Panc1 (cell line): ENCODE measurements at regions not wholly inside any gene's neighbourhood (a gene's known extent, or its start where the extent isn't known, plus 50 kb on each side); places are given as distances from the start of the nearest gene placed in this dataset.

Source experiments
- ATAC-seq: fragments of 200-7000 bp; cut with Tn5 transposase; 2 replicates; pipeline ENCODE4 v1.9.1; 2020; ENCODE audit warnings: mild to moderate bottlenecking, moderate library complexity
- BruUV-seq: library from RNA; stranded (reverse); fragments of 400-500 nt; replicated peaks from 2 replicates; lab custom pipeline; 2021; lab: Mats Ljungman, UMichigan
- CTCF ChIA-PET: fragments of 300-600 bp; sonication (Branson Sonifier 250); formaldehyde crosslinking; loops from one replicate; lab custom pipeline; 2022; ENCODE audit warnings: antibody characterized with exemption; lab: Charles Lee
- POLR2A ChIA-PET: fragments of 300-600 bp; sonication (Branson Sonifier 250); formaldehyde crosslinking; loops from one replicate; lab custom pipeline; 2022; ENCODE audit warnings: antibody characterized with exemption; lab: Charles Lee
- DNase-seq: peaks from one replicate; pipeline ENCODE4 v3.0.0-alpha.2; 2010; ENCODE audit warnings: low read depth, low spot score
- H3K27ac ChIP-seq: 2 replicates; pipeline ENCODE4 v1.5.1; 2011; ENCODE audit warnings: mild to moderate bottlenecking, low read length, inconsistent platforms
- H3K27me3 ChIP-seq: fragments of 200-500 bp; sonication (Bioruptor generic); 2 replicates; pipeline ENCODE4 v1.6.0; 2014; ENCODE audit warnings: low read length, inconsistent platforms; ENCODE audit not compliant: control insufficient read depth, insufficient read depth
- H3K36me3 ChIP-seq: fragments of 200-500 bp; sonication (Bioruptor generic); 2 replicates; pipeline ENCODE4 v1.5.1; 2014; ENCODE audit warnings: inconsistent platforms, mild to moderate bottlenecking, low read length, moderate library complexity; ENCODE audit not compliant: control insufficient read depth, insufficient read depth
- H3K4me1 ChIP-seq: 2 replicates; pipeline ENCODE4 v1.5.1; 2011; ENCODE audit warnings: inconsistent platforms, mild to moderate bottlenecking, low read length, moderate library complexity; ENCODE audit not compliant: control insufficient read depth, insufficient read depth
- H3K4me3 ChIP-seq, 2 experiments: 2 replicates each; pipeline ENCODE4 v1.5.1; 2011 to 2012; ENCODE audit warnings: low read depth in 2 of 2, low read length in 2 of 2, mild to moderate bottlenecking in 2 of 2, inconsistent platforms in 1 of 2, moderate library complexity in 1 of 2
- H3K9me3 ChIP-seq: fragments of 200-500 bp; sonication (Bioruptor generic); 2 replicates; pipeline ENCODE4 v1.5.1; 2014; ENCODE audit warnings: low read depth, mild to moderate bottlenecking, inconsistent platforms, low read length, moderate library complexity; ENCODE audit not compliant: control insufficient read depth, insufficient read depth
- CTCF ChIP-seq: fragments of 450-650 bp; IDR thresholded peaks from 2 replicates; pipeline ENCODE4 v1.5.1; 2017; ENCODE audit warnings: mild to moderate bottlenecking
- POLR2AphosphoS5 ChIP-seq: IDR thresholded peaks from 2 replicates; pipeline ENCODE4 v1.6.1; 2012; ENCODE audit warnings: mild to moderate bottlenecking, low read depth, low read length, moderate library complexity
- REST ChIP-seq, 2 experiments: IDR thresholded peaks; 2 replicates each; pipeline ENCODE4 v1.6.1; 2011 to 2012; ENCODE audit warnings: low read depth in 2 of 2, control low read depth in 1 of 2, low read length in 1 of 2, mild to moderate bottlenecking in 1 of 2, moderate library complexity in 1 of 2; ENCODE audit not compliant: insufficient read depth in 1 of 2
- SIN3A ChIP-seq: IDR thresholded peaks from 2 replicates; pipeline ENCODE4 v1.6.1; 2012; ENCODE audit warnings: low read depth, mild to moderate bottlenecking, low read length, moderate library complexity, borderline replicate concordance; ENCODE audit not compliant: insufficient read depth
- TCF7L2 ChIP-seq: IDR thresholded peaks from 2 replicates; pipeline ENCODE4 v1.6.1; 2011; ENCODE audit warnings: mild to moderate bottlenecking, low read depth, low read length, inconsistent platforms
- in situ Hi-C: cut with HindIII; loops from 2 replicates; pipeline ENCODE4 v1.10.0; 2016; ENCODE audit warnings: low sequenced_read_pairs, low pct_unique_long_range_greater_than_20kb
- intact Hi-C: fragments of 100-400 bp; cut with micrococcal nuclease; formaldehyde crosslinking; loops from one replicate; pipeline ENCODE4 v1.10.0; 2022; ENCODE audit not compliant: unreplicated experiment

- intact Hi-C loops: no loop called here
- no TSS peak for BruUV-seq
- no peaks in the 10 kb centered on the region for H3K36me3 ChIP-seq
- ATAC-seq (no peak), DNase-seq (no peak)
- no peaks in the 10 kb centered on the region for H3K27me3 ChIP-seq
- no peak overlapping the region for H3K4me3 ChIP-seq
- no peaks in the 10 kb centered on the region for H3K4me1 ChIP-seq
- POLR2A ChIA-PET: no interaction called here
- H3K9me3 ChIP-seq: 0 out of 2 replicates have a peak, but pooled peaks cover 3% of the 10 kb centered on the region
- H3K27ac ChIP-seq: no peak overlapping the region
- TF ChIP-seq TCF7L2 (no peak), POLR2AphosphoS5 (no peak)
- CTCF ChIA-PET: no interaction called here
- in situ Hi-C loops: no loop called here
Observed at GRCh38 chr3:139751789-139752188, 74.0 kb upstream of the NMNAT3 start.

- no TSS peak for BruUV-seq
- Histone ChIP-seq H3K27me3 (0 out of 2 replicates have a peak, but pooled peaks cover 2% of the 10 kb centered on the region), H3K9me3 (0 out of 2 replicates have a peak, but pooled peaks cover 3% of the 10 kb centered on the region), H3K4me3 (no peak overlapping the region), H3K4me1 (no peaks in the 10 kb centered on the region), H3K27ac (no peak overlapping the region), H3K36me3 (no peaks in the 10 kb centered on the region)
- in situ Hi-C loops: no loop called here
- ChIA-PET POLR2A (no interaction called here), CTCF (no interaction called here)
- TF ChIP-seq SIN3A: no peak
- TF ChIP-seq POLR2AphosphoS5: no peak
- no peak for TF ChIP-seq TCF7L2
- TF ChIP-seq REST (IDR thresholded peaks at IDR 0.05; ENCODE audit: insufficient read depth in 1 of 2, low read depth in 2 of 2, low read length in 1 of 2): no peak
- TF ChIP-seq CTCF: no peak
- DNase-seq (no peak), ATAC-seq (no peak)
- intact Hi-C loops: no loop called here
Observed at GRCh38 chr3:139746481-139746880, 68.7 kb upstream of the NMNAT3 start.

- DNase-seq: no peak
- ChIA-PET CTCF (no interaction called here), POLR2A (no interaction called here)
- H3K27ac ChIP-seq: no peak overlapping the region
- no peak for ATAC-seq
- no peak for TF ChIP-seq POLR2AphosphoS5
- H3K36me3 ChIP-seq: no peaks in the 10 kb centered on the region
- in situ Hi-C loops (no loop called here), intact Hi-C loops (no loop called here)
- H3K9me3 ChIP-seq: 0 out of 2 replicates have a peak, but pooled peaks cover 3% of the 10 kb centered on the region
- H3K4me1 ChIP-seq: no peaks in the 10 kb centered on the region
- H3K27me3 ChIP-seq: peaks cover 4% of the 10 kb centered on the region
- no peak overlapping the region for H3K4me3 ChIP-seq
- no TSS peak for BruUV-seq
Observed at GRCh38 chr3:139745831-139746230, 68.1 kb upstream of the NMNAT3 start.
